Epithelial cell of esophagus (primary cell): ENCODE measurements at regions not wholly inside any gene's neighbourhood (a gene's known extent, or its start where the extent isn't known, plus 50 kb on each side); places are given as distances from the start of the nearest gene placed in this dataset.
A peak's percentile ranks its signal among the peaks of the same experiment; 100 is the strongest.

Experiments used
- DNase-seq: peaks from one replicate; pipeline ENCODE4 v3.0.0; 2010; ENCODE audit warnings: low read depth
- H3K4me3 ChIP-seq: 2 replicates; pipeline ENCODE4 v1.5.1; 2011; ENCODE audit warnings: mild to moderate bottlenecking, low read length, control low read depth
- TF ChIP-seq, protein P1 (sequence below): IDR thresholded peaks from 2 replicates; pipeline ENCODE4 v1.5.1; 2011; ENCODE audit warnings: low read depth, mild to moderate bottlenecking, low read length, control low read depth, inconsistent platforms; ENCODE audit not compliant: insufficient read depth; ENCODE audit errors: missing control alignments

DNA sequence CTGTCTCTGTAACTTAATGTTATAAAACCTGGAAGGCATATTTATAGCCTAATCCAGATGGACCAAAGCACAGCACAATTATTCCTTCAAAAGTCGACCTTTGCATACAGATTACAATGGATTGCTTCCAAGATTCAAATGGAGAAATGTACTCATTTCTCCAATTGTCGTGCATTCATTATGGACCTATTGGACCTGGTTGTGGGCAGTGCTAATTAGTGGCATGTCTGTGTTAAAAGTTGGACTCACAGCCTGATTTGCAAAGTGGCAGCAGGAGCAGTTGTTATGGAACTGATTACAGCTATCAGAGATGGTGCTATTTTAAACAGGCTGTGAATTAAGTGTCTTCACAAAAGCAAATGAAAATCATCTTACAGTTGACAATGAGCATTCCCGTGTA, 1529.3 kb upstream of the SLC10A2 start:
- TF ChIP-seq, protein P1, sequence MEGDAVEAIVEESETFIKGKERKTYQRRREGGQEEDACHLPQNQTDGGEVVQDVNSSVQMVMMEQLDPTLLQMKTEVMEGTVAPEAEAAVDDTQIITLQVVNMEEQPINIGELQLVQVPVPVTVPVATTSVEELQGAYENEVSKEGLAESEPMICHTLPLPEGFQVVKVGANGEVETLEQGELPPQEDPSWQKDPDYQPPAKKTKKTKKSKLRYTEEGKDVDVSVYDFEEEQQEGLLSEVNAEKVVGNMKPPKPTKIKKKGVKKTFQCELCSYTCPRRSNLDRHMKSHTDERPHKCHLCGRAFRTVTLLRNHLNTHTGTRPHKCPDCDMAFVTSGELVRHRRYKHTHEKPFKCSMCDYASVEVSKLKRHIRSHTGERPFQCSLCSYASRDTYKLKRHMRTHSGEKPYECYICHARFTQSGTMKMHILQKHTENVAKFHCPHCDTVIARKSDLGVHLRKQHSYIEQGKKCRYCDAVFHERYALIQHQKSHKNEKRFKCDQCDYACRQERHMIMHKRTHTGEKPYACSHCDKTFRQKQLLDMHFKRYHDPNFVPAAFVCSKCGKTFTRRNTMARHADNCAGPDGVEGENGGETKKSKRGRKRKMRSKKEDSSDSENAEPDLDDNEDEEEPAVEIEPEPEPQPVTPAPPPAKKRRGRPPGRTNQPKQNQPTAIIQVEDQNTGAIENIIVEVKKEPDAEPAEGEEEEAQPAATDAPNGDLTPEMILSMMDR, result no peak
- no peak for DNase-seq
- no peak overlapping the region for H3K4me3 ChIP-seq

- TF ChIP-seq, protein P1, result no peak
- DNase-seq, result no peak
- H3K4me3 ChIP-seq, result no peak overlapping the region
Observed at GRCh38 chr13:104594806-104595205, 1528.6 kb upstream of the SLC10A2 start.

GRCh38 chr13:104593693-104594092, 1527.5 kb upstream of the SLC10A2 start:
- TF ChIP-seq, protein P1, result no peak
- H3K4me3 ChIP-seq, result no peak overlapping the region
- DNase-seq, result no peak

DNA sequence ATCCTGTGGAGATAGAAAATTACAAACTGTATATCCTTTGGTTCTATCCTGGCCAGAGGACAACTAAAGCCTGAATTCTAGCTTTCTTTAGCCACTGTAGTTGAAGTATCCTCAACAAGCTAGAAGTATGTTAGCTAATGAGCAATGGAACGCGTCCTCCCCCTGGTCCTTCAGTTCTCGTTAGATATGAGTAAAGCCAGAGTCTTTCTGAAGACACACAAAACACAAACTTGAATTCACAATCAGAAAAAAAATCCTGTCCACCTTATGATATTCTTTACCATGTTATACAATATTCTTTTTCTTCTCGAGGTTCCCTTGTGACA, 1527.0 kb upstream of the SLC10A2 start:
- DNase-seq, result no peak
- no peak overlapping the region for H3K4me3 ChIP-seq
- TF ChIP-seq, protein P1, result no peak

GRCh38 chr13:104592545-104593250, 1526.5 kb upstream of the SLC10A2 start:
- DNase-seq, result peak; percentile 5
- H3K4me3 ChIP-seq, result no peak overlapping the region
- TF ChIP-seq, protein P1, result no peak

- no peak overlapping the region for H3K4me3 ChIP-seq
- peak; percentile 68 for DNase-seq
- TF ChIP-seq, protein P1, result no peak
Observed at GRCh38 chr13:104592127-104592526, 1525.9 kb upstream of the SLC10A2 start.
